ENCODE measurements at regions not wholly inside any gene's neighbourhood (a gene's known extent, or its start where the extent isn't known, plus 50 kb on each side); places are given as distances from the start of the nearest gene placed in this dataset.

DNA sequence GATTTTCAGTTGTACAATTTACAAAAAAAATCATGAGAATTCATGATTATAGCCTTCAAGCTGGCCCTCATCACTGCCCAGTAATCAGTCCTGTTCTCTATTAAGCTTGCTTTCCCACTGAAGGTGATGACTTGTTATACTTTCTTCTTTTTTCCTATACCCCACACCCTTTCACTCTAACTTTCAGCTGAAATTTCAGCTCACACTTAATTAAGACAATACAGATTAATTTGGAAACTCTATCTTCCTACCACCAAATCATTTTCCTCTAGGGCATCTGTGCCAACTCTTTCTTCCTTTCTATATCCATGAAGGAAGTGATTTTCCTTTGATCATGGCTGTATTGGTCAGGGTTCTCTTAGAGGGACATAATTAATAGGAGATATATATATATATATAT is 449.9 kb downstream of the CD109 start:
- DNase-seq, result no peak

GRCh38 chr6:74137911-74138310 is 441.9 kb downstream of the CD109 start:
- no peak for DNase-seq

GRCh38 chr6:74134327-74134726 is 438.3 kb downstream of the CD109 start:
- no peak for DNase-seq

GRCh38 chr6:74133073-74133472 is 437.1 kb downstream of the CD109 start:
- DNase-seq, result no peak

GRCh38 chr6:74130641-74131040 is 434.6 kb downstream of the CD109 start:
- DNase-seq, result no peak

GRCh38 chr6:74128536-74128935 is 432.5 kb downstream of the CD109 start:
- no peak for DNase-seq

GRCh38 chr6:74117113-74117512 is 421.1 kb downstream of the CD109 start:
- DNase-seq, result peak; percentile 13

DNA sequence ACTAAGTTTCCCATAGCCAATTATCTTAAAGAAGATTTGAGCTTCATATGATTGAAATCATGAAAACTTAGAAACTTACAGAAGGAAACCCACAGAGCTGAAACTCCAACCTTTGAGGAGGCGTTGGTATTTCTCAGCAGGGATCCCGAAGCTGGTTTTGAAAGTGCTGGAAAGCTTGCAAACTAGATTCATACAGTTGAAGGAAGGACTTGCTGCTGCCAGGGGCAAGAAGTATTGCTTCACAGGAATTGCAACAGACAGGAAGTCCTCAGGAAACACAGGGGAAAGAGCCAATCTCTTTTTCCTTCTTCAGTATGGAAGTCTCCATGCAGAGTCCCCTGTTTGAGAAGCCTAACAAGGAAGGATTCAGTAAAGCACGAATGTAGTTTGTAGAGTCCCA is 419.7 kb downstream of the CD109 start:
- DNase-seq, result peak; percentile 65

GRCh38 chr6:74114428-74114827 is 418.4 kb downstream of the CD109 start:
- peak; percentile 88 for DNase-seq

- DNase-seq, result no peak
Observed at GRCh38 chr6:74113901-74114300, 417.9 kb downstream of the CD109 start.

DNA sequence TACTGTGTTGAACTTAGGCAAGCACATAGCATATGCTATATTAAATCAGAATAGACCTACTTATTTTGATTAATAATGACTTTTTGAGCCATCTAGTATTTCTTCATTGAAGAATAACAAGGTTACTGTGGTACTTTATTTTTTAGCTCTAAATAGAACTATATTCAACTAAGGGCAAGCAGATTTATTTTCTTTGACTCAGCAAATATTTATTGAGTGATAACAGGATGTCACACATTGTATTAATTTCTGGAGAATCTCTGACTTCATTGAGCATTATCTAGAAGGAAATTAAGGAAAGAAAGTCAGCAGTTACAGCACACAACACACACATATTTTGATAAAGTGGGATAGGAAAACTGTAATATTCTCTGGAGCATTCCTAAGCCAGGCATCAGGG is 407.4 kb downstream of the CD109 start:
- no peak for DNase-seq

DNA sequence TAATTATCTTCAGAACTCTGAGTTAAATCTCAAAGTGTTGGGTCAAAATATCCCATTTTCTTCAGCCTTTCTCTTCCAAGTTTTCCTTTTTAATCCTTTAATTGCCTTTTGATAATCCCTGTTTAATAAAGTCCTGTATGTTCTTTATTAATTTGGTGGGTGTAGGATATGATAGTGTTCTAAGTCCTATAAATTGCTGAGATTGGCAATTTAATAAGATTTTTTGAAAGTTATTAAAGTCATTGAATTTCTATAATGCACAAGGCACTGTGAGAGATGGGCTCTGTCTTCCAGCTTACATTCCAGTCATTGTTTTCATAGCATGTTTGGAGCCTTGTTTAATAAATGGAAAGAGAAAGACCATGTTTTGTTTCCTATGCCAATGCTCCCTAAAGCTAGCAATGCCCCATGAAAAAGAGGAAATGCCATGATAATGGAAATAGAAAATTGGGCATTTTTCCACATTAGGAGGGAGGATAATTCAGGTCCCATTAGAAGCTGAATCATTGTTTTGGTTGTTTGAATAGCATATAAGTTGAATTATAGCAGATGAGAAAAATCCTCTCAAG is 404.8 kb downstream of the CD109 start:
- DNase-seq, result no peak

DNA sequence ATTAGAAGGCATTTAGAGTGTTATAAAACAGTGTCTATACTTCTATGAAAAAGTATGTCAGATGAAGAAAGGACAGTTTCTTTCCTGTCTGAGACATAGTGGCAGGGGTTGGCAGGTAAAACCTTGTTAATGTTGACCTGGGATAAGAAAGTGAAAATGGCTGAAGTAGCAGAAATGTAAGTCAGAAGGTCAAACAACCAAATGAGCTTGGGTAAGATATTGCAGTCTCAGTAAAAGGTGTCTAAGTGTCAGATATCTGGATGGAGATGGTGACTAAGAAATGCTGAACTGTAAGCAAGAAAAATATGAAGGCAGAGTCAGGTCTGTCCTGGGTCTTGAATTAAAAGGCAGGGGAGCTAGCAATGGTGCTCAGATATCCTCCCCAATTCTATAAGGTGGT is 400.3 kb downstream of the CD109 start:
- no peak for DNase-seq

- DNase-seq, result no peak
Observed at GRCh38 chr6:74093361-74093760, 397.4 kb downstream of the CD109 start.

- DNase-seq, result no peak
Observed at GRCh38 chr6:74091794-74092157, 395.8 kb downstream of the CD109 start.

DNA sequence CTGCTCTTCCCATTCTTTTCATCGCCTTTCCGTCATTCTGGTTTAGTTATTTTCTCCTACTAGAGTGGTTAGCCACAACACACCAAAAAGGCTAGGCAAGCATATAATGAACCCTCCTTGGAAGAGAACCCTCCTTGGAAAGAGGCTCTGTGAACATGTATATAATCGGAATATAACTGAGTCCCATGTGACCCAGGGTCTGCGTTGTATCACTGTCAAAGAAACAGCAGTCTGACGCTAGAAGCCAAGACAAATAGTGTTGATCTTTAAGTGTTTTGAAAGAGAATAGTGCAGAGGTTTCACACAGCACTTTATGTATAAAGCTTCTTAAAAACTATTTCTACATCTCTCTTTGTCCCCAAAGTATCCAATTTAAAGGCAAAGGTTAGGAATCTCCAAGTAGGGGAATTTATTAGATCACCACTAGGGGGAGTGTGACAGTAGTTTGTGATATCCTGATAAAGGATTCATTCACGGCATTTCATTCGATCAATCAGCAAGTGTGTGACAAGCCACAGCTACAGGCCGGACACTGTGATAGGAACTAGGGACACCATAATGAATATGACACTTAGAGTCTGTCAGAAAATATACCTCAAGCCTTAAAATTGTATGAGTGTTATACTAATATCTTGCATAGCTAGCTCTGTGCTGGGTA is 395.3 kb downstream of the CD109 start:
- DNase-seq, result no peak

GRCh38 chr6:74087899-74088298 is 391.9 kb downstream of the CD109 start:
- DNase-seq, result no peak

GRCh38 chr6:74075896-74076295 is 379.9 kb downstream of the CD109 start:
- no peak for DNase-seq

DNA sequence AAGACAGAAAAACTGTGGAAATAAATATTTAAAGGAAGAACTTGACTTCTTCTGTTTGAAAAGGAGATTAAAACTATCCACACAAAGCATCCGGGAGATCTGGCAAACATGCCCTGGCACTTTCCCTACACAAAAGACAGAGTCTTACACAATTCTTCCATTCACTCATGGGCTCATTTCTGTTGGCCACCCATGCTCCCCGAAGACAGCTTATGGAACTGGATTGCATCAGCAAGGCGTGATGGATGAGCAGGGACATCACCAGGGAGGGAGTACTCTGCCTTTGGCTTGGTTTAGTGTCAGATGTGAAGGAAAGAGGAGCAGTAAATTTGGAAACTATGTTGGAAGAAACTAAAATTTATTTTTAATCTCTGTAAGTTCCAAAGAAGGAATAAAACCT is 379.3 kb downstream of the CD109 start:
- no peak for DNase-seq

DNA sequence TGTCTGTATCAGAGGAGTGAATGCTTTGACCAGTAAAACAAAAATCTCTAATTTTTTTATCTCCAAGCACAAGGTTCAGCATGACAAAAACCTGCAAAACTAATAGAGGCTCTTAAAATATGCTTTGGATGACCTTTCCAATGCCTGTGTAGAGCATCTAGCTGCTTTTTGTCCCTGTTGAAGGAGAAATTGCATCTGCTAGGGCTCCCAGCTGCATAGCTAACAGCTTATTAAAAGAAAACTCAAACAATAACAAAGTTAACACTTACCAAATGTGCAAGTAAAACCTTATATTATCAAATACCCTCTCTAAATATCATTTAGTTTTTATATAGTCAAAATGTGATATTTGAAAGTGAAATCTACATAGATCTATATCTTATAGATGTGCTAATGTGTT is 378.6 kb downstream of the CD109 start:
- no peak for DNase-seq

DNA sequence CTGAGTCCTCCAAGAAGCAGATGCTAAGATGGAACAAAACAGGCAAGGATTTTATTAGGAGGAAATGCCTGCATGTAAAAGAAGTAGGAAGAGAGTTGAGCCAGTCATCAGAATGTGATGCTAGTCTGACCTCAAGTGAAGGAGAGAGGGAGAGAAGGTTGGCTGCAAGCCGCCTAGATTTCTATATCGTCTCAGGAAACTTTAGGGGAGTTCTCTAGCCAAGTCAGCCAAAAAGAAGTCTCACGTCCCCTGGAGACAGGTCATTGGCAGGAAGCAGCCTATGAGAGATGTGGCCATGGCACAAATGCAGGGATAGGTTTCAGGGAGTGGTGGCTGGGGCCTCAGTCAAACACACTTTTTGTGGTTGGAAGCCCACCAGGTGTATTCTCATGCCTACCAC is 378.0 kb downstream of the CD109 start:
- no peak for DNase-seq

GRCh38 chr6:74073429-74073828 is 377.4 kb downstream of the CD109 start:
- no peak for DNase-seq

DNA sequence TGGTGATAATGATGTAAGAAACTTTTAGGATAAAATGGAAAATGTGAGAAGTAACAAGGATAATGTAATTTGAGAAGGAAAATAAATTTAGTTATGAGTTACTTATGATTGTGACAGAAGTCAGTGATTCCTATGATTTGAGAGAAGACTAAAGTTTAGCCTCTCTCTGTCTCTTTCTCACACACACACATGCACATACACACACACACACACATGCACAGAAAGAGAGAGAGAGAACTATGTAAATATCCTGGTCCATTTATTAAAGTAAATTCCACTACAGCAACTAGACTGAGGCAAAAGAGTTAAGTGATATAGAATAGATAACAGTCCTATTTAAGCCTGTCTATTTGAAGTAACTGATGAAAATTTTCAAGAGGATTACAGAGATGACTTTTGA is 375.2 kb downstream of the CD109 start:
- no peak for DNase-seq

GRCh38 chr6:74070711-74071110 is 374.7 kb downstream of the CD109 start:
- no peak for DNase-seq

DNA sequence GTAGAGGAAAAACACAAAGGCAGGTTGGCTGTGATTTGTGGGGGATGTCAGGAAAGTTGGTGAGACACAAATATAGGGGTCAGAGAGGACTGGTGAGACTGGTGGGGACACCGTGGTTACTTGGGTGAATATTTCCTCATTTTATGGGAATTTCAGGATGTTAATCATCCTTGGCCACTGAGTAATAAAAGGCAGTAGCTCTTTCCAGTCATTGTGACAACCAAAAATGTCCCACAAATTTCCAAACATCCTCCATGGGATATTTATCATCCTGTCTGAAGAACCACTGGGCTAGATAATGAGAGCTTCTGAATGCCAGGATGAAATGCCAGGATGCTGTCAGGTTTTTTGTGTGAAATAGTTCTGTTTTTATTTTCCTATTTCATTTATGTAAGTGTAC is 374.1 kb downstream of the CD109 start:
- no peak for DNase-seq

Data from MV-4-11 (cell line).